CD14-positive monocyte (primary cell): ENCODE measurements at regions not wholly inside any gene's neighbourhood (a gene's known extent, or its start where the extent isn't known, plus 50 kb on each side); places are given as distances from the start of the nearest gene placed in this dataset.

Experiments used
- DNase-seq, 3 donors: peaks; one replicate each; pipeline ENCODE4 v3.0.0-alpha.2; 2011 to 2022
- H2AFZ ChIP-seq: 2 replicates; pipeline ENCODE4 v1.6.0; 2012; ENCODE audit warnings: mild to moderate bottlenecking, low read depth, low read length, inconsistent platforms; ENCODE audit not compliant: insufficient read depth, poor library complexity, severe bottlenecking
- H3K27ac ChIP-seq, 2 donors: 1 replicate in 1 of 2; 2 replicates in 1 of 2; pipeline ENCODE4 v1.5.1; 2012 to 2013; ENCODE audit warnings: low read length in 2 of 2, control low read depth in 1 of 2, inconsistent platforms in 1 of 2, low read depth in 1 of 2, mild to moderate bottlenecking in 1 of 2
- H3K27me3 ChIP-seq, 2 donors: one replicate each; pipeline versions ENCODE4 v1.6.0 to v1.6.1; 2011 to 2013; ENCODE audit warnings: low read length in 2 of 2; ENCODE audit not compliant: control insufficient read depth in 2 of 2, insufficient read depth in 2 of 2
- H3K36me3 ChIP-seq, 2 donors: replicated peaks in 1 of 2; 1 replicate in 1 of 2; 2 replicates in 1 of 2; pipeline versions ENCODE4 v1.5.1 to v1.6.1; 2012 to 2013; ENCODE audit warnings: low read length in 2 of 2, control low read depth in 1 of 2, inconsistent platforms in 1 of 2, mild to moderate bottlenecking in 1 of 2; ENCODE audit not compliant: insufficient read depth in 2 of 2, control insufficient read depth in 1 of 2
- H3K4me1 ChIP-seq, 2 donors: 1 replicate in 1 of 2; 2 replicates in 1 of 2; pipeline versions ENCODE4 v1.5.1 to v1.6.1; 2012 to 2013; ENCODE audit warnings: low read length in 2 of 2, control low read depth in 1 of 2, inconsistent platforms in 1 of 2, mild to moderate bottlenecking in 1 of 2, moderate library complexity in 1 of 2; ENCODE audit not compliant: insufficient read depth in 2 of 2, control insufficient read depth in 1 of 2
- H3K4me2 ChIP-seq: replicated peaks from 2 replicates; pipeline ENCODE3; 2012; ENCODE audit warnings: low read length, moderate library complexity, mild to moderate bottlenecking; ENCODE audit not compliant: poor library complexity, severe bottlenecking; ENCODE audit errors: extremely low read depth
- H3K4me3 ChIP-seq, 3 experiments: fragments of 200-600 bp in 1 of 3; sonication (generic) in 1 of 3; replicated peaks in 1 of 3; 1 replicate in 2 of 3; 2 replicates in 1 of 3; pipeline ENCODE4 v1.5.1; 2011 to 2013; ENCODE audit warnings: low read length in 3 of 3, mild to moderate bottlenecking in 3 of 3, control low read depth in 2 of 3, low read depth in 2 of 3, inconsistent platforms in 1 of 3, moderate library complexity in 1 of 3
- H3K79me2 ChIP-seq: 2 replicates; pipeline ENCODE4 v1.6.0; 2012; ENCODE audit warnings: mild to moderate bottlenecking, control low read depth, inconsistent platforms, low read length, moderate library complexity; ENCODE audit not compliant: insufficient read depth
- H3K9ac ChIP-seq: 2 replicates; pipeline ENCODE4 v1.6.0; 2017; ENCODE audit warnings: low read length, mild to moderate bottlenecking; ENCODE audit not compliant: insufficient read depth, poor library complexity, severe bottlenecking
- H3K9me3 ChIP-seq, 2 donors: replicated peaks in 1 of 2; 1 replicate in 1 of 2; 2 replicates in 1 of 2; pipeline versions ENCODE4 v1.5.1 to v1.6.1; 2012 to 2013; ENCODE audit warnings: low read length in 2 of 2, control low read depth in 1 of 2; ENCODE audit not compliant: control insufficient read depth in 1 of 2, insufficient read depth in 1 of 2
- H4K20me1 ChIP-seq: 2 replicates; pipeline ENCODE4 v1.6.0; 2012; ENCODE audit warnings: mild to moderate bottlenecking, low read length, control low read depth, moderate library complexity; ENCODE audit not compliant: insufficient read depth
- H3K27ac Mint-ChIP-seq, 7 donors: one replicate each; pipeline ENCODE4 v1.8.0; 2020; ENCODE audit warnings: mild to moderate bottlenecking in 7 of 7, mixed read lengths in 7 of 7, moderate library complexity in 6 of 7, inconsistent platforms in 2 of 7
- H3K27me3 Mint-ChIP-seq, 3 donors: one replicate each; pipeline ENCODE4 v1.8.0; 2021 to 2022; ENCODE audit warnings: low read depth in 3 of 3, mild to moderate bottlenecking in 3 of 3, mixed read lengths in 3 of 3, moderate library complexity in 3 of 3, inconsistent platforms in 1 of 3
- H3K36me3 Mint-ChIP-seq, 2 donors: one replicate each; pipeline ENCODE4 v1.8.0; 2020; ENCODE audit warnings: mixed read lengths in 2 of 2, inconsistent platforms in 1 of 2, mild to moderate bottlenecking in 1 of 2
- H3K4me1 Mint-ChIP-seq: one replicate; pipeline ENCODE4 v1.8.0; 2020; ENCODE audit warnings: mild to moderate bottlenecking, mixed read lengths
- H3K4me3 Mint-ChIP-seq, 2 donors: one replicate each; pipeline ENCODE4 v1.8.0; 2020; ENCODE audit warnings: mild to moderate bottlenecking in 2 of 2, mixed read lengths in 2 of 2, moderate library complexity in 1 of 2
- H3K9me3 Mint-ChIP-seq, 7 donors: one replicate each; pipeline ENCODE4 v1.8.0; 2020 to 2022; ENCODE audit warnings: mixed read lengths in 7 of 7, mild to moderate bottlenecking in 6 of 7, moderate library complexity in 6 of 7, inconsistent platforms in 2 of 7
- WGBS: methylation state at CpG from one replicate; pipeline ENCODE4 v1.1.5; 2013; ENCODE audit warnings: missing lambda C conversion rate; ENCODE audit not compliant: insufficient coverage; 5-methylcytosine and 5-hydroxymethylcytosine counted together
- intact Hi-C, 2 donors: fragments of 100-400 bp; cut with micrococcal nuclease; formaldehyde crosslinking; loops; one replicate each; pipeline versions ENCODE4 v1.15.0 to v1.15.1; 2023
- TF ChIP-seq, protein P1 (sequence below): fragments of 200-600 bp; IDR thresholded peaks from one replicate; pipeline ENCODE4 v1.8.0; 2022; ENCODE audit warnings: antibody characterized with exemption, mild to moderate bottlenecking

GRCh38 chr10:4696186-4696585 lies 129.8 kb upstream of the AKR1E2 start:
- no peak for DNase-seq

GRCh38 chr10:4693967-4694366 lies 132.0 kb upstream of the AKR1E2 start:
- no peak for DNase-seq
- no peak overlapping the region for H2AFZ ChIP-seq
- no peak overlapping the region for H3K4me3 ChIP-seq
- no peaks in the 10 kb centered on the region for H3K9me3 ChIP-seq
- H3K79me2 ChIP-seq = no peaks in the 10 kb centered on the region
- Mint-ChIP-seq H3K4me1 (no peaks in the 10 kb centered on the region), H3K9me3 (no peaks in the 10 kb centered on the region), H3K36me3 (no peaks in the 10 kb centered on the region), H3K4me3 (no peak overlapping the region), H3K27ac (no peak overlapping the region), H3K27me3 (peaks cover 0 to 2% (median 0%) of the 10 kb centered on the region in 3 donors)
- intact Hi-C loops = no loop called here
- no peak overlapping the region for H3K4me2 ChIP-seq
- no peaks in the 10 kb centered on the region for H3K36me3 ChIP-seq
- TF ChIP-seq, protein P1, sequence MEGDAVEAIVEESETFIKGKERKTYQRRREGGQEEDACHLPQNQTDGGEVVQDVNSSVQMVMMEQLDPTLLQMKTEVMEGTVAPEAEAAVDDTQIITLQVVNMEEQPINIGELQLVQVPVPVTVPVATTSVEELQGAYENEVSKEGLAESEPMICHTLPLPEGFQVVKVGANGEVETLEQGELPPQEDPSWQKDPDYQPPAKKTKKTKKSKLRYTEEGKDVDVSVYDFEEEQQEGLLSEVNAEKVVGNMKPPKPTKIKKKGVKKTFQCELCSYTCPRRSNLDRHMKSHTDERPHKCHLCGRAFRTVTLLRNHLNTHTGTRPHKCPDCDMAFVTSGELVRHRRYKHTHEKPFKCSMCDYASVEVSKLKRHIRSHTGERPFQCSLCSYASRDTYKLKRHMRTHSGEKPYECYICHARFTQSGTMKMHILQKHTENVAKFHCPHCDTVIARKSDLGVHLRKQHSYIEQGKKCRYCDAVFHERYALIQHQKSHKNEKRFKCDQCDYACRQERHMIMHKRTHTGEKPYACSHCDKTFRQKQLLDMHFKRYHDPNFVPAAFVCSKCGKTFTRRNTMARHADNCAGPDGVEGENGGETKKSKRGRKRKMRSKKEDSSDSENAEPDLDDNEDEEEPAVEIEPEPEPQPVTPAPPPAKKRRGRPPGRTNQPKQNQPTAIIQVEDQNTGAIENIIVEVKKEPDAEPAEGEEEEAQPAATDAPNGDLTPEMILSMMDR = no peak
- no peaks in the 10 kb centered on the region for H3K4me1 ChIP-seq
- WGBS = no CpG with 5 or more reads among the region's 4 CpGs
- no peaks in the 10 kb centered on the region for H4K20me1 ChIP-seq
- H3K27me3 ChIP-seq = no peaks in the 10 kb centered on the region
- H3K27ac ChIP-seq = no peak overlapping the region
- H3K9ac ChIP-seq = no peak overlapping the region

More at GRCh38 chr10:4696186-4696585, 129.8 kb upstream of the AKR1E2 start:
- WGBS = no CpG with 5 or more reads among the region's 3 CpGs
- H3K27me3 ChIP-seq = no peaks in the 10 kb centered on the region
- Mint-ChIP-seq H3K27me3 (peaks cover 0 to 2% (median 0%) of the 10 kb centered on the region in 3 donors), H3K27ac (no peak overlapping the region), H3K9me3 (no peaks in the 10 kb centered on the region), H3K36me3 (no peaks in the 10 kb centered on the region), H3K4me1 (no peaks in the 10 kb centered on the region), H3K4me3 (no peak overlapping the region)
- H3K79me2 ChIP-seq = no peaks in the 10 kb centered on the region
- no peaks in the 10 kb centered on the region for H3K9me3 ChIP-seq
- H2AFZ ChIP-seq = no peak overlapping the region
- intact Hi-C loops = no loop called here
- H3K4me2 ChIP-seq = no peak overlapping the region
- no peak overlapping the region for H3K4me3 ChIP-seq
- H3K27ac ChIP-seq = no peak overlapping the region
- no peaks in the 10 kb centered on the region for H3K36me3 ChIP-seq
- TF ChIP-seq, protein P1 = no peak
- H3K4me1 ChIP-seq = no peaks in the 10 kb centered on the region
- no peaks in the 10 kb centered on the region for H4K20me1 ChIP-seq
- no peak overlapping the region for H3K9ac ChIP-seq
